GF-D8 (cell line): ENCODE measurements at regions not wholly inside any gene's neighbourhood (a gene's known extent, or its start where the extent isn't known, plus 50 kb on each side); places are given as distances from the start of the nearest gene placed in this dataset.
"Not testable (repeated sequence)": the region's sequence is repeated elsewhere in the genome, so short reads cannot be mapped to it uniquely, and the experiment has no call there.

ENCODE experiments used
- DNase-seq: peaks from one replicate; lab custom pipeline; 2025; lab: John Stamatoyannopoulos, UW

GRCh38 chrX:1700757-1701156 lies 85.9 kb downstream of the ASMT start:
- DNase-seq: no peak

DNA sequence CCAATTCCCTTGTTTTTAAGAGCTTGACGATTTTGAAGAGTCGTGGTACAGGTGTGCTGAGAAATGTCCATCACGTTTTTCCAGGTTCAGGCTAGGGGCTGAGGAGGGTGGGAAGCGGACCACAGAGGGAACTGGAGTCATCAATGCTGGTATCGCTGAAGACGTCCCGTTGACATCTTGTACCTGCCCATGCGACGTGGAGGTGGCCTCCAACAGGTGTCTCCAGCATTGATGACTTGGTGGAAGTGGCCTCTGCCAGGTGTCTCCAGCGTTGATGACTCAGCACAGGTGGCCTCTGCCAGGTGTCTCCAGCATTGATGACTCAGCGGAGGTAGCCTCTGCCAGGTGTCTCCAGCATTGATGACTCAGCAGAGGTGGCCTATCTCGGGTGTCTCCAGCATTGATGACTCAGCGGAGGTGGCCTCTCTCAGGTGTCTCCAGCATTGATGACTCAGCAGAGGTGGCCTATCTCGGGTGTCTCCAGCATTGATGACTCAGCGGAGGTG lies 86.6 kb downstream of the ASMT start:
- DNase-seq: not testable (repeated sequence)

- DNase-seq: not testable (repeated sequence)
Observed at GRCh38 chrX:1702142-1702541, 87.3 kb downstream of the ASMT start.

GRCh38 chrX:1702557-1702956 lies 87.7 kb downstream of the ASMT start:
- not testable (repeated sequence) for DNase-seq

DNA sequence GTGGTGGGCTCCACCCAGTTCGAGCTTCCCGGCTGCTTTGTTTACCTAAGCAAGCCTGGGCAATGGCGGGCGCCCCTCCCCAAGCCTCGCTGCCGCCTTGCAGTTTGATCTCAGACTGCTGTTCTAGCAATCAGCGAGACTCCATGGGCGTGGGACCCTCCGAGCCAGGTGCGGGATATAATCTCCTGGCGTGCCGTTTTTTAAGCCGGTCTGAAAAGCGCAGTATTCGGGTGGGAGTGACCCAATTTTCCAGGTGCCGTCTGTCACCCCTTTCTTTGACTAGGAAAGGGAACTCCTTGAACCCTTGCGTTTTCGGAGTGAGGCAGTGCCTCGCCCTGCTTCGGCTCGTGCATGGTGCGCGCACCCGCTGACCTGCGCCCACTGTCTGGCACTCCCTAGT lies 94.4 kb downstream of the ASMT start:
- DNase-seq: not testable (repeated sequence)

DNA sequence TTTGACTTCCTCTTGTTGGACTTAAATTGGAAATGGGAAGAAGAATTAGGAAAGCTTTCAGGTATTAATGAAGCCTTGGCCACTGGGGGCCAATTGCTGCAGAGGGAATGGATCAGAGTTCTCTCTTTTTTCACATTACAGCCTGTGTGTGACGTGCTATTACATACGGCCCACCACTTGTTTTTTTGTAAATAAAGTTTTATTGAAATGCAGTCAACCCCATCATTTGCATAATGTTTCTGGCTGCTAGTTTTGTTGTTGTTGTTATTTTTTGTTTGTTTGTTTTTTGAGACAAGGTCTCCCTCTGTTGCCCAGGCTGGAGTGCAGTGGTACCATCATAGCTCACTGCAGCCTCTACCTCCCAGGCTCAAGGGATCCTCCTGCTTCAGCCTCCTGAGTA lies 98.4 kb downstream of the ASMT start:
- DNase-seq: no peak

- DNase-seq: no peak
Observed at GRCh38 chrX:1717373-1717772, 102.5 kb downstream of the ASMT start.

GRCh38 chrX:1719270-1719669 lies 104.4 kb downstream of the ASMT start:
- DNase-seq: no peak

DNA sequence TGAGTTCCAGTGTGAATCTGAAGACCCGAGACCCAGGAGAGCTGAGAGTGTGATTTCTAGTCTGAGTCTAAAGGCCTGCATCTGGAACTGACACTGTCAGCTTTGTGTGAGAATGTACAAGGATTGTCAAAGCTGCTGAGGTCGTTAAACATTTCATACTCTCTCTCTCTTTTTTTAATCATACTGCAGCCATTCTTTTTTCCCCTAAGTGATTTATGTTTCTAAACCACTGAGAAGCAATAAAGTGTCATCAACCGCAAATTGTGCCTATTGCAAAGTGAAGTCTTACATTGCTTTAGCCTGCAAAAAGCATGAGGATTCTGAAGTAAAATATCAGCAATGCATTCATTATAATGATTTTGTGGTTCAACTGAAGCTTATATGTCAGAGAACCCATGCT lies 106.0 kb downstream of the ASMT start:
- DNase-seq: no peak

- no peak for DNase-seq
Observed at GRCh38 chrX:1725472-1725871, 110.6 kb downstream of the ASMT start.

- no peak for DNase-seq
Observed at GRCh38 chrX:1727531-1728027, 112.7 kb downstream of the ASMT start.

DNA sequence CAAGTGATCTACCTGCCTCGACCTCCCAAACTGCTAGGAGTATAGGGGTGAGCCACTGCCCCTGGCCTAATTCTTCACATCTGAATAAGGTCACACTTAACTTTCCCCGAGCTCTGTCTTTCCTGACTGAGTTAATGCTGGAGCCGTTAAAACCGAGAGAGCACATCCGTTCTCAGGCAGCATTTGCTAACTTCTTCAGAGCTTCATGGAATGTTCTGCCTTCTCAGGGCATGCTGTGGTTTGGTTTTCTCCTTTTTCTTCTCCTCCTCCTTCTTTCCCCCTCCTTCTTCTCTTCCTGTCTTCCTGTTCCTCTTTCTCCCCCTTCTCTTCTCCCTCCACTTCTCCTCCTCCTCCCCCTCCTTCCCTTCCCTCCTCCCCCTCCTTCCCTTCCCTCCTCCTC lies 119.9 kb downstream of the ASMT start:
- DNase-seq: no peak

GRCh38 chrX:1741816-1742394 lies 127.0 kb downstream of the ASMT start:
- no peak for DNase-seq

DNA sequence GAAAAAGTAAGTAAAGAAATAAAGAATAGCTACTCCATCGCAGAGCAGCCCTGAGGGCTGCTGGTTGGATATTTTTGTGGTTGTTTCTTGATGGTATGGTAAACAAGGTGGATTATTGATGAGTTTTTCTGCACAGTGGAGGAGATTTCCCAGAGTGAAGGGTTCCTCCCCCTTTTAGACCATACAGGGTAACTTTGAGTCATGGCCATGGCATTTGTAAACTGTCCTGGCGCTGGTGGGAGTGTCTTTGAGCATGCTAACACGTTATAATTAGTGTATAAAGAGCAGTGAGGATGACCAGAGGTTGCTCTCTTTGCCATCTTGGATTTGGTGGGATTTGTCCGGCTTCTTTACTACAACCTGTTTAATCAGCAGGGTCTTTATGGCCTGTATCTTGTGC lies 128.2 kb downstream of the ASMT start:
- DNase-seq: no peak

- DNase-seq: no peak
Observed at GRCh38 chrX:1743663-1744062, 128.8 kb downstream of the ASMT start.

- no peak for DNase-seq
Observed at GRCh38 chrX:1748408-1748807, 133.5 kb downstream of the ASMT start.

DNA sequence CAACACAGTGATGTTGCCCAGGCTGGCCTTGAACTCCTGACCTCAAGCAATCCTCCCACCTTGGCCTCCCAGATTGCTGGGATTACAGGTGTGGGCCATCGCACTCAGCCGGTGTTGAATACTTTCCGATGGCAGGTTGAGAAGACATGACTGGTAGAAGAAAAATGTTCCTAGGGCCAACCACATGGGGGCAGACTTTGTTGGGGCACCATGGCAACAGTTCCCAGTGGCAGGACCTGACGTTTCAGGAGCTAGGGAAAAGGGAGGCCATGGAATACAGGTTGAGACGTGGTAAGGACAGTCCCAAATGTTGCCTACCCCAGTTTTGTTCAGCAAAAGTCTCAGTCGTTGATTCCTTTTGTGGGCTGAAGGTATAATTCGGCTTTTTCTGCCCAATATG lies 134.6 kb downstream of the ASMT start:
- DNase-seq: no peak

GRCh38 chrX:1750267-1750666 lies 135.4 kb downstream of the ASMT start:
- DNase-seq: no peak

DNA sequence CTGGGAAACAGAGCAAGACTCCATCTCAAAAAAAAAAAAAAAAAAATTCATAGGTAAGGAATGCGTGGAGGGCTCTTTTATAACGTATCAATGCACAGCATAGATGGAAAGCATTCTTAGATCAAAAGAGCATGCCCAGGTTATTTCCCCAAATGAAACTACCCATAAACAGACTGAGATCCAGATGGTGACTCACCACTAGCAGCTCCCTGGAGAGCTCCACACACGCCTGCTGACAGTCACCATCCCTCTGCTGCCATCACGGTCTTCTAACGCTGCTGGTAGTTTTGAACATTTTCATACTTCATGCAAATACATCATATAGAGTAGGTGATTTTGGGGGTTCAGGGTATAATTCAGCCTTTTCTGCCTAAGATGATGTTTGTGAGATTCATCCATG lies 136.9 kb downstream of the ASMT start:
- DNase-seq: no peak

DNA sequence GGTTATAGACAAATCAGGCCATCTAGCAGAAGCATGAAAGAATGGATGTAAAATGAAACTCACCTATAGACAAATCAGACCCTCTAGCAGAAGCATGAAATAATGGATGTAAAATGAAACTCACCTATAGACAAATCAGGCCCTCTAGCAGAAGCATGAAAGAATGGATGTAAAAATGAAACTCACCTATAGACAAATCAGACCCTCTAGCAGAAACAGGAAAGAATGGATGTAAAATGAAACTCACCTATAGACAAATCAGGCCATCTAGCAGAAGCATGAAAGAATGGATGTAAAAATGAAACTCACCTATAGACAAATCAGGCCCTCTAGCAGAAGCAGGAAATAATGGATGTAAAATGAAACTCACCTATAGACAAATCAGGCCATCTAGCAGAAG lies 137.9 kb downstream of the ASMT start:
- not testable (repeated sequence) for DNase-seq

DNA sequence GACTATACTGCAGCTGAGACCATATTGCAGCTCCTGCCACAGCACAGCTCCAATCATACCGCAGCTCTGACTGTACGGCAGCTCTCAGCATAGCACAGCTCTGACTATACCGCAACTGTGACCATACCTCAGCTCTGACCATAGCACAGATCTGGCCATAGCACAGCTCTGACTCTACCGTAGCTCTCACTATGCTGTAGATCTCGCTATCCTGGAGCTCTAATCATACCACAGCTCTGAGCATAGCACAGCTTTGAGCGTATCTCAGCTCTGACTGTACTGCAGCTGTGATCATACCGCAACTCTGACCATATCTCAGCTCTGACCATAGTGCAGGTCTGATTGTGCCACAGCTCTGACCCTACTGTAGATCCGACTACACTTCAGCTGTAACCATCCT lies 139.2 kb downstream of the ASMT start:
- DNase-seq: no peak

GRCh38 chrX:1763294-1763693 lies 148.4 kb downstream of the ASMT start:
- no peak for DNase-seq

DNA sequence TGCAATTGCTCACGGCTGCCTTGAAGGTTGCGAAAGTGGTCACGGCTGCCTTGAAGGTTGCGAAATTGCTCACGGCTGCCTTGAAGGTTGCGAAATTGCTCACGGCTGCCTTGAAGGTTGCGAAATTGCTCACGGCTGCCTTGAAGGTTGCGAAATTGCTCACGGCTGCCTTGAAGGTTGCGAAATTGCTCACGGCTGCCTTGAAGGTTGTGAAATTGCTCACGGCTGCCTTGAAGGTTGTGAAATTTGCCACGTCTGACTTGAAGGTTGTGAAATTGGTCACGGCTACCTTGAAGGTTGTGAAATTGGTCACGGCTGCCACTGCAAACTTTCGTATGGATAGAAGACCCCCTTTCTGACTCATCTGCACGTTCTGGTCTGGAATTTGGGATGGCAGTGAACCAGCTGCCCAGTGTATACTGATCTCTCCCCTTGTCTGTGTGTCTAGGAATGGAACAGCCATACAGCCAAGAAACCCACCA lies 150.1 kb downstream of the ASMT start:
- peak; percentile 15 for DNase-seq

GRCh38 chrX:1767026-1767425 lies 152.2 kb downstream of the ASMT start:
- DNase-seq: no peak
